Astrocyte of the spinal cord (primary cell): ENCODE measurements at regions not wholly inside any gene's neighbourhood (a gene's known extent, or its start where the extent isn't known, plus 50 kb on each side); places are given as distances from the start of the nearest gene placed in this dataset.

ENCODE experiments used
- DNase-seq: peaks from one replicate; pipeline ENCODE4 v3.0.0; 2011; ENCODE audit warnings: low read depth, low spot score
- H3K4me3 ChIP-seq: 2 replicates; pipeline ENCODE4 v1.5.1; 2011; ENCODE audit warnings: low read depth, mild to moderate bottlenecking, low read length, moderate library complexity
- CTCF ChIP-seq: IDR thresholded peaks from 2 replicates; pipeline ENCODE4 v1.5.1; 2012; ENCODE audit warnings: low read depth, mild to moderate bottlenecking, low read length, inconsistent platforms
- in situ Hi-C: cut with HindIII; loops from 2 replicates; pipeline ENCODE4 v1.10.0; 2017; ENCODE audit warnings: low sequenced_read_pairs

GRCh38 chr5:60350794-60351193 lies 349.2 kb downstream of the DEPDC1B start:
- in situ Hi-C loops: no loop called here
- no peak for TF ChIP-seq CTCF
- no peak overlapping the region for H3K4me3 ChIP-seq
- no peak for DNase-seq

- H3K4me3 ChIP-seq: no peak overlapping the region
- in situ Hi-C loops: no loop called here
- no peak for DNase-seq
- no peak for TF ChIP-seq CTCF
Observed at GRCh38 chr5:60349891-60350415, 350.0 kb downstream of the DEPDC1B start.

GRCh38 chr5:60346393-60346792 lies 353.6 kb downstream of the DEPDC1B start:
- H3K4me3 ChIP-seq: no peak overlapping the region
- in situ Hi-C loops: no loop called here
- no peak for DNase-seq
- TF ChIP-seq CTCF: no peak

GRCh38 chr5:60343102-60343501 lies 356.9 kb downstream of the DEPDC1B start:
- no peak overlapping the region for H3K4me3 ChIP-seq
- in situ Hi-C loops: no loop called here
- TF ChIP-seq CTCF: no peak
- no peak for DNase-seq

- peak; percentile 38 for DNase-seq
- H3K4me3 ChIP-seq: no peak overlapping the region
- no peak for TF ChIP-seq CTCF
- in situ Hi-C loops: no loop called here
Observed at GRCh38 chr5:60340965-60341471, 358.9 kb downstream of the DEPDC1B start.

- DNase-seq: no peak
- no peak overlapping the region for H3K4me3 ChIP-seq
- in situ Hi-C loops: no loop called here
- no peak for TF ChIP-seq CTCF
Observed at GRCh38 chr5:60340326-60340725, 359.6 kb downstream of the DEPDC1B start.
